ENCODE measurements at regions not wholly inside any gene's neighbourhood (a gene's known extent, or its start where the extent isn't known, plus 50 kb on each side); places are given as distances from the start of the nearest gene placed in this dataset.
"Not testable (repeated sequence)": the region's sequence is repeated elsewhere in the genome, so short reads cannot be mapped to it uniquely, and the experiment has no call there.

DNA sequence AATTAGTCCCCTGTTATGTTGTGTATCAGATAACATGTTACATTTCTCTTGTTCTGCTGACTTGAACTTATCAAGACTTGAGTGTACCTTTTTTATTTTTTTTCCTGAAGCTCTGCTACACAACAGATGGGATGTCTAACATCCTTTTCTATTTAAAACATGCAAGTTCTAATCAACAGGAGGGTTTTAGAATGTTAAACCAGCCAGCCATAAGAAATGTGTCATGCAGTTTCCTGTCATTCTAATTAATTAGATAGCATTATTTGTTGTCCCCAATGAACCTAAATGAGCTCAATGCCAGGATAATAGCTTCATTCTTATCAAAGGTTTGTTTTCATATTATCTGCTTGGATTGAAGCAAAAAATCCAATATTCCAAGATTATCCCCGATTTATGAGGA, 958.2 kb downstream of the PCDH7 start:
- DNase-seq = no peak

DNA sequence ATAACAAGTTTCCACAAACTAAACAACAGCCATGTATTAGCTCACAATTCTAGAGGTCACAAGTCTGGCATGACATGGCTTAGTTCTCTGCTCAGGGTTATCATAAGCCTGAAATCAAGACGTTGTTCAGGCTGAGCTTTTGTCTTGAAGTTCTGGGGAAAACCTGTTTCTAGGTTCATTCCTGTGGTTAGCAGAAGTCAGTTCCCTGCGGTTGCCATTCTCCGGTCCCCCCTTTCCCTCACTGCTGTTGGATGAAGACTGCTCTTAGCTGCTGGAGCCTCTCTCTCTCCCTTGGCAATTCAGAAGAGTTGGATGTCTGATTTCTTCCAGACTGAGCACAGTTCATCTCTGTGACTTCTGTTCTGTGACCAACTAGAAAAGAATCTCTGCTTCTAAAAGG, 962.6 kb downstream of the PCDH7 start:
- DNase-seq = no peak

DNA sequence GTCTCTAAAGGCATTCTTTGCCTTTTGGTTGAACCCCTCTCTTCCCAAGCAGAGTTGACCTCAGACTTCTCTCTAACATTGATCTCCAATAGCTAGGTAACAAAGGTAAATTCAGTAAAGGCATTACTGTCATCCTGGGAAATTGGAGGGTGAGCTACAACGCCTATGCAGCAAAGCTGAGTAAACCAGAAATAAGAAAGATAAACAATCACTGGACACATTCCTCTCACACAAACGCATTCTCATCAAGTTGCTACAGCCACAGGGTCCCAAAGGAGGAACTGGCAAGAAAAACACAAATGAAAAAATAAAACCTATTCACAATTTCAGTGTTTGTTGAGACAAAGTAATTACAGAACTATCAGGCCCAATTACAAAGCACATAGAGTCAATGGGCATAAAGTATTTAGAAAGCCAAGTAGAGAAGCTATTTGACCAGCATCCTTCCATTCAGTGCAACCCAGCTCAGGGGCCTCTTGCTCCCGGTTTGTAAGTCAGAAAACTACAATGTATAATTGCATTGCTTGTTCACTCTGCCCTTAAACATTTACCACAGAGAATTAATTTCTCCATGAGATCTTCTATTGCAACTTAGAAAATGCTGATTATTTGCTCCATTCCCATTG, 967.7 kb downstream of the PCDH7 start:
- DNase-seq = no peak

DNA sequence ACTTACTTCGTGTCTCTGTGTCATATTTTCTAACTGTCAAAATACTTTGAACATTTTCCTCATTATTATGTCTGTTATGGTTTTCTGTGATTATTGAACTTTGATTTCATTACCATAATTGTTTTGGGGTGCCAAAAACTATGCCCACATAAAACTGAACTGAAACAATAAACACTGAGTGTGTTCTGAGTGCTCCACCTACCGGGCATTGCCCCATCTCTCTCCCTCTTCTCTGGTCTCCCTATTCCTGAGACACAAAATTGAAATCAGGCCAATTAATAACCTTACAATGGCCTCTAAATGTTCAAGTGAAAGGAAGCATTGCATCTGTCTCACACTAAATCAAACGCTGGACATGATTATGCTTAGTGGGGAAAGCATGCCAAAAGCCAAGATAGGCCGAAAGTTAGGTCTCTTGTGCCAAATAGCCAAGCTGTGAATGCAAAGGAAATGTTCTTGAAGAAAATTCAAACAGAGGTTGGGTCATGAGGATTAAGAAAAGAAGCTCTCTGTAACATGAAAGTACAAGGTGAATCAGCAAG, 972.3 kb downstream of the PCDH7 start:
- no peak for DNase-seq

DNA sequence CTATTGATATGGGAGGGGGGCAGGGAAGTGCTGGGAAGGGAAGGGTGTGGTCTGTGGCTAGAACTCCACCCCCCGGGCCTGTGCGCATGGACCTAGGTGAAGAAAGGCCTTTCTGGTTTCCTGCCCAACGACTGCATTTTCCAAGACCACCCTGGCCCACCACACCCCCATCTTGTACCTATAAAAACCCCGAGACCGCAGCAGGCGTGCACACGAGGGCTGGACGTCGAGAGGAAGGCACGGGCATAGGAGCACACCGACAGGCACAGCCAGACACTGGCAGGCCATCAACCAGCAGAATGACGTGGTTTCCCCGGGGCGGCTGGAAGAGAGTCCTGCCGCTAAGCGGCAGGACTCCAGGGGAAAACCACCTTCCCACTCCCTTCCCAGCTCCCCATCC, 981.1 kb downstream of the PCDH7 start:
- DNase-seq = no peak

DNA sequence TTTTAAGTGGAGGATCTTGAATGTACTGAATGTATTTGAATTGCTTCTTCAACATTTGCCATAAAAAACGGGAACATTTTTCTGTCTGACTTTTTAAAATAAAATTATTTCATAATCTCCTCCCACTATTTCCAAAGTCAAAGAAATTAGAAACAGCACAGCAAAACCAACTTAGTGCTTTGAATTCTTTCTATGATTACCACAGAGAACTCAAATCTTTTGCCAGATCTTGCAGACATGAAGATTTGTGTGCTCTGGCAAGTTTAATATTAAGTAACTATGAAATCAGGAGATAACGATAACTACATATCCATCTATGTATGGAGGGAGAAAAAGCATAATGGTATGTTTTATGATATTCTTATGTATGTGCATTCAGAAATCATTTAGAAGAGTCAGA, 982.2 kb downstream of the PCDH7 start:
- no peak for DNase-seq

DNA sequence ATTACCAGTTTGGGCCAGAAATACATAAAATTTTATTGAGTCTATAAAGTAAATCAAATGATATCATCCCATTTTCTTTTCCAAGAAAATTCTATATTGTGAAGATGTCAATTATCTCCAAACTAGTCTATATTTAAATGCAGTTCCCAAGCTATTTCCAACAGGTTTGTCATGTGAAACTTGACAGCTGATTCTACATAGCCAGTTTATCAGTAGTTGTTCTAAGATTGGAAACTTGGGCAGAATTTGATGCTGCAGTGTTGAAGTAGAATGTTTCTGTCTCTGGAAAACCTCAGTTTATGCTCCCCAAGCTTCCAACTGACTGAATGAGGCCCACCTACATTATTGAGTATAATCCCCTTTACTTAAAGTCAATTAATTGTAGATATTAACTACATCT, 994.1 kb downstream of the PCDH7 start:
- DNase-seq = no peak

DNA sequence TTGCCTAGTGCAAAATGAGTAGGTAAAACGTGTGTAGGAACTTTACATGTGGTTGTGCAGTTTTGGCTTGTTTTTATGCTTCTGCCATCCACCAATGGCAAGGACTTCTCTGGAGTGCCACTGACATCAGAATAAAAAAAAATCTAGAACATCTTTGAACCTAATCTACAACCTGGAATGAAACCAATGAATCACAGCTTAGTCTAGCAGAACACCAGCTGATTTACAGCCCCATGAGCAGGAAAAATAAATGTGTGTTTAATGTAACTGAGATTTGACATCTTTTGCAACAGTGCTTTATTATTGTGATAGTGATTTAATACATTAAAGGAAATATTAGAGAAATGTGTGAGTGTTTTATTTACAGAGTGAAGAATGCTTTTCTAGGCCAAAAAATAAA, 995.1 kb downstream of the PCDH7 start:
- no peak for DNase-seq

DNA sequence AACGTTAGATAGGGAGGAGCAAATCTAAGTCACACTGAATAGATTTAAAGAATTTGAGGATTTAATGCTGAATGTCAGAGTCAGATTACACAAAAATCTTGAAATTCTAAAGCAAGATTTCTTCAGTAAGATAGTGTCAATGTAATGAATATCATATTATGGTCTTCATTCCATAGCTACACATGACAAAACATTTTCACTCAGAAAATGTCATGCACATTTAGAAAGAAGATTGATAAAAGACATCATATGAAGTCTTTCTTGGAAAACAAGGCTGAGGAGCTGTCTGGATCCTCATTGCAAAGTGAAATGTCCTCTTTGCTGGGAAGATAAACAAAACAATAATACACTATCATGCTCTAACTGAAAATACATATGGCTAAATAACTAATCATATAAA, 1006.9 kb downstream of the PCDH7 start:
- DNase-seq = no peak

DNA sequence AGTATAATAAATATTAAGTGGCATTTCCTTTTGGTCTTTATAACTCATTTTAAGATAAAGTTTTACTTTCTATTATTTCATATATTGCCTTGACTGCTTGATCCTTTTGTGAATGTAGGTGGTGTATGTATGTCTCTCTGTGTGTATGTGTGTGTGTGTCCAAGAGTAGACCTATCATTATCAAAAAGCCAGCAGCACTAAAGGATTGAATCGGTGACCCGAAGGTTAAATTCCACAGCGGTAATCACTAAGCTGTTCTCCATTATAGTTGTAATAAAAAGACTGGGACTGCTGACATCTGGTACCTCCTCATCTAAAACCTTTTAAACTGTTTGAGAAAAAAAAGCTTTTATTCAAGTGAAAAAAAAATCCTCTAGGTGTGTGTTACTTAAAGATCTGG, 1014.8 kb downstream of the PCDH7 start:
- DNase-seq = no peak

DNA sequence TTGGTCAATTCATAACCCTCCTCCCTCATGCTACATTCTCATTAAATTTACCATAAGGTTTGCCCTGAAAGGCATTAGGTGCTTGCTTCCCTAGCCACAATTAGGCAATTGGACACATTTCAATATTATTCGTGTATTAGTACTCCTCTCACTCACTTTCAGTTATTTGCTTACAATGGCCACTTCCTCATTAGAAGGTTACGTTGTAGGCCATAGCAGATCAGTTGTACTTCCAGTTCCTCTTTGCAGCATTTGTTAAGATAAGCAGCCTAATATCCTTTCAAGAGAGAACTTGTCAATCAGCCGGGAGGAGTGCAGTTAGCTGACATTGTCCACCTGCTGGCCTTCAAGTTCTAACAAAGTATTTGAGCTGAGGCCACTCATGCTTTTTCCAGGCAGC, 1017.2 kb downstream of the PCDH7 start:
- no peak for DNase-seq

DNA sequence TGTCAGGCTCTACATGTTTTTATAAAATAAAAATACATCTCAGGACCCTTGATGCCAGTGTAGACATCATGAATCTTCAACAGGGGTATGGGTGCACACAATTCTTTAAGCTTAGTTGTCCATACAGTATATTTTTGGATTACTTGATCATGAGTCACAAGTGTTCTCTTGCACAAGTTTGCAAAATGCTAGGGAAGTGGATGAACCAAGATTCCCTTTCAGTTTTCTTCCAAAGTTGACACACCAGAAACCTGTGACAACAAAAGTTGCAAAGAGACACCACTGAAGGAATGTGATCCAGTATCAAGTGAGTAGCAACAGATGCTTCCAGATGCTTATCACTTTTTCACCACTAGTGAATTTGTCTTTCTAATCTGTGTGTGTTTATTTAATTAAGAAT, 1021.2 kb downstream of the PCDH7 start:
- no peak for DNase-seq

DNA sequence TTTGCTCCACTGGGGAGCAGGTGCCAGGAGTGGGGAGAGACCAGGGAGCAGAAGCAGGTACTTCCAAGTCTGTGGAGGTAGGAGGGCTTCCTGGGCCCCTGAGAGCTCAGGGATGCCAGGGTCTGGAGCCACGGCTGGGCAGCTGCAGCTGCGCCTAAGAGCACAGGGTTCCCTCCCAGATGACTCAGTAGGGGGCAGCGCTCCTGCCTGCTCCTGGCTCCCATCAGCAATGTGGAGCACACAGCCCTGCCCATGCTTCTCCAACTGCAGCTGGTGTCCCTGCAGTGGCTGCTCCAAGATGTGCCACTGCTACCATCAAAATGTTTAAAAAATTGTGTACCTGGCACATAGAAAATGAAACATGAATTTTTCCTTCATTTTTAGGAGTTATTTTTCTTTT, 1028.2 kb downstream of the PCDH7 start:
- DNase-seq = no peak

DNA sequence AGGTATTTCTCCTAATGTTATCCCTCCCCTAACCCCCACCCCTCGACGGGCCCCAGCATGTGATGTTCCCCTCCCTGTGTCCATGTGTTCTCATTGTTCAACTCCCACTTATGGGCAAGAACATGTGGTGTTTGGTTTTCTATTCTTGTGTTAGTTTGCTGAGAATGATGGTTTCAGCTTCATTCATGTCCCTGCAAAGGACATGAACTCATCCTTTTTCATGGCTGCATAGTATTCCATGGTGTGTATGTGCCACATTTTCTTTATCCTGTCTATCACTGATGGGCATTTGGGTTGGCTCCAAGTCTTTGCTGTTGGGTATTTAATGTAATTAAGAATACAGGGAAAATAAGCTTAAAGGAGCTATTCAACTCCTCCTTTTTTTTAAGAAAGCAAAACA, 1030.4 kb downstream of the PCDH7 start:
- DNase-seq = not testable (repeated sequence)

DNA sequence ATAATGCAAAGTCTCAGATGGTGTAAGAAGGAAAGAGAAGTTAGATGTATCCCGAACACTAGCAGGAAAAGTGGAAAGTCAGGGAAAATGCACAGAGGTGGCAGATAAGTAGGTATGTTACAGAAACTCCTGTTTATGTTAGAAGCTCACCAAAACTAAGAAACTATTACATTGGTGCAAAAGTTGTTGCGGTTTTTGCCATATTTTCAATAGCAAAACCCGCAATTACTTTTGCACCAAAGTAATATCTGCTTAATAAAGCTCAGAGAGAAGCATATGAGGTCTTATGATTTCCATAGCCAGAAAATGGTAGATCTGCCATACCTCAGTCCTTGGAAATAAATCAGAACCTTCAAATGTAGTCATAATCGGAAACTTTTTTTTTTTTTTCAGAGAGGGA, 1035.6 kb downstream of the PCDH7 start:
- DNase-seq = no peak

DNA sequence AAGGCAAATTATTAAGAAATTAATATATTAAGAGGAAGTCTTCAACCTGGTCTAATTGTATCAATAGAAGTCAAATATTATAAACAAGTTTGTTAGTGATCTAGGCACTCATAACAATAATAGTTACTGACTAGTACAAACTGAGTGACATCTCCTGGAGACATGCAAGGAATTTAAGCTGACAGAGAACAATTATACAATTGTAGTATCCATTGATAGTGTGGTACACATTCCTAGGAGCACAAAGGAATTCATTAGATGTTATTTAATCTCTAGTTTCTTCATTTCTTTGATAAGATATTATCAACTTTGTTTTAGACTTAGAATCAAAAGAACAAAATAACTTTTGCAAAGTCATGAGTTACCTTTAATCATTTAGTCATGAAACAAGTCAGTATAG, 1048.6 kb downstream of the PCDH7 start:
- no peak for DNase-seq

DNA sequence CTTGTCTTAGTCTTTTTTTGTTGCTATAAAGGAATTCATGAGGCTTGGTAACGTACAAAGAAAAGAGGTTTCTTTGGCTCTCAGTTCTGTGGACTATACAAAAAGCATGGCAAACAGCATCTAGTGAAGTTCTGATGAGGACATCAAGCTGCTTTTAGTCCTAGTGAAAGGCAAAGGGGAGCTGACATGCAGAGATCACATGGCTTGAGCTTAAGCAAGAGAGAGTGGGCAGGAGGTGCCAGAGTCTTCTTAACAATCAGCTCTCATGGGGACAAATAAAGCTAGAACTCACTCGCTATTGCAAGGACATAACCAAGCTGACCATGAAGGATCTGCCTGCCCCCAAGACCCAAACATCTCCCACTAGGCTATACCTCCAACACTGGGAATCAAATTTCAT, 1063.1 kb downstream of the PCDH7 start:
- no peak for DNase-seq

DNA sequence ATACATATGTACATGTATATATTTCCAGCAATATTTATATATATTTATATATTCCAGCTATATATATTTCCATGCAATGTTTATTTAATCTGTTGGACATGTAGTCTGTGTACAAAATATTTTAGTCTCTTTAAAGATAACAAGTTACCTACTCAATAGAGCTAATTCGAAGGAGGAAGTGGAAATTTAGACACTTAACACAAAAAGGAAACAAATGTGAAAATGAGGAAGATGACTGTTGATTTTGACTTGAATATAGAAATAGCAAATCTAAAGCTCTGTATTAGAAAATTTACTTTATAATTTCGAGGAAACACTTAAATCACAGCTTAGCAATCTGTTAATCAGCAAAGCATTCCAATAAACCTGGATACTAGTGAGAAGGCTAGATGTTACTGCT, 1064.4 kb downstream of the PCDH7 start:
- no peak for DNase-seq

DNA sequence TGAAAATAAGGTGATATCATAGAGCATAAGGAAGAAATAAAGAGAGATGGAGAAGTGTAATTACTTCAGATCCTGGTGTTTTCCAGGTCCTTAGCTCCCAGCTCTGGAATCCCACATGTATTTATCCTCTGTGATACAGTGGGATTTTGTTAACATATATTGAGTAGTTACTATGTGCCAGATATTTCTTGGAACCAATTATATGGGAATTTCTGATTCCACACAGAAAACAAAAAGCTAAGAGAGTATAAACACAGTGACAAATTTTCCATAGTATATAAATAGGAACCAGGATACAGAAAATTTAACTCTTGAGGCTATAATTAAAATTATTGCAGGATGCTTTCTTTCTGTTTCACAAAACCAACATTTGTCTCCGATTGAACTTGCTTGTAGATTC, 1067.5 kb downstream of the PCDH7 start:
- DNase-seq = no peak

DNA sequence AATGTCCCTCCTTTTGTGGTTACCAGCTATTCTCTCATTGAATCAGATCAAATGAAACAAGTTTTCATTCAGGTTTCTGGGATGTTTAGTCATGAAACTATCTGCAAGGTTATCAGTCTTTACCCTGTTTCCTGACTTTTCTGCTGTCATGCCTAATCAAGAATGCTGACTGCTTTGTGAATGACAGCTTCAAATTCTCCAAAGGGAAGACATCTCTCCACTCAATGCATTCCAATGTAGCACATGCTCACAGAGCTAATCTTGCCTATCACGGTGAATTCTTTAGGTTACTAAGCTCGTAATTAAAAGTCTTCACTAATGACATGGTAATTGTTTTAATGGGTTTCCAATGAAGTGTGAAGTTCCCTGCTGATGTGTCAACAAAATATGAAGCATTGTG, 1068.5 kb downstream of the PCDH7 start:
- DNase-seq = no peak

DNA sequence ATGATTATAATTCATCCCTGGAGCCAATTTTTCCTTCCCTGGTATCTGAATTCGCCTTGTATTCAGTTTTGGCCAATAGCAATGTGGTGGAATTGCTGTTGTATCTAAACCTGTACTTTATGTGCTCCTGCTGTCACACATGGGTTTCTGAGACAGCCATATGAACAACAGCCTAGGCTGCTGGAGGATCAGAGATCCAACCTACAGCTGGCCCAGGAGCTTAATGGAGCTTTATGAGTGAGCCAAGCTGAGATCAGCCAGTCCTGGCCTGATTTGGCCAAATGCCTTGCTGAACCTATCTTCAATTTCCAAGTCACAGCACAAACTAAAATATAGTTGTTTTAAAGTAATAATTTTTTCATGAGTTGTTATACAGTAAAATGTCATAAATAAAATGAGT, 1071.5 kb downstream of the PCDH7 start:
- DNase-seq = no peak

DNA sequence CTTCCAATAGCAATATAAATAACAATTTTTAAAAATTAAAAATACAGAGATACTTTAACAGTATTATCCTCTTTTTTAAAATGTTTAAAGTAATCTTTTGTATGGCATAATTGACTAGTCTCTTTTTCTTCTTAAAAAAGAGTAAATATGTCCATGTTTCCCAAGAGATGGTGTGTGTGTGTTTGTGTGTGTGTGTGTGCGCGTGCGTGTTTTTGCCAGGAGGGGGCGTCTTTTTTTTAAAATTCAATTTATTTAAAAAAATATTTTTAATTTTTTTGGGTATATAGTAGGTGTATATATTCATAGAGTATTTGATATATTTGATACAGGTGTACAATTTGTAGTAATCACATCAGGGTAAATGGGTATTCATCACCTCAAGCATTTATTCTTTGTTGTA, 1073.7 kb downstream of the PCDH7 start:
- no peak for DNase-seq

DNA sequence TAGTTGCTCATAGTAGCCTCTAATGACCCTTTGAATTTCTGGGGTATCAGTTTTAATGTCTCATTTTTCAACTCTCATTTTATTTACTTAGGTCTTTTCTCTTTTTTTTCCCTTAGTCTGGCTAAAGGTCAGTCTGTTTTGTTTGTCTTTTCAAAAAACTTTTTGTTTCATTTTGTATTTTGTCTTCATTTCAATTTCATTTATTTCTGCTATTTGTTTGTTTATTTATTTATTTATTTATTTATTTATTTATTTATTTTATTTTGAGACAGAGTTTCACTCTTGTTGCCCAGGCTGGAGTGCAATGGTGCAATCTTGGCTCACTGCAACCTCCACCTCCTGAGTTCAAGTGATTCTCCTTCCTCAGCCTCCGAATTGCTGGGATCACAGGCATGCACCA, 1076.9 kb downstream of the PCDH7 start:
- not testable (repeated sequence) for DNase-seq

DNA sequence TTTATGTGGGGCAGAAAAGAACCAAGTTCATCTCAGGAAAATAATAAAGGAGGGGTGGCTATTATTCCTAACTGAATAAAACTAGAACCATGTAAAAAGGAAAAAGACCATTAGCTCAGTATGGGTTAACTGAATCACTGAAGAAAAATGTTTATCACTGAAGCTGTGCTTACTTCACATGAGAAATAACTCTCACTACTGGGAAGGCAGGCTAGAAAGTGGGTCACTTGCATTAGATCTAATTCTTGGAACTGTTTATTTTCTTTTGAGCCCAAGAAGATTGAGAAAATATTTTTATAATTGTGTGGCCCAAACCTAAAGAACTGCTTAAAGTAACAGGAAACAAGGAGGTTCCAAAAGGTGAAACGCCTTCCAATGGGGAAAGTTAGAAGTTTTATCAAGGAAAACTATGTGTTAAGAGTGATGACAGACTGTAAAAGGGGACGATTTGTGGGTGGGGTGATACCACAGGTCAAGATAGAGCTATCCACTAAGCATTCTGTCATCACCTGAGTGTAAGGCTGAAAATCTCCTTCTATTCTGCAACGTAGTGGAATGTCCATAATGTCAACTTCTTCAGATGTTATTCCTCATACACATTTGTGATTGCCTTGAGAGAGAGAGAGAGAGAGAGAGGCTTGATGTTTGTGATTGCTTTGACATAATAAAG, 1083.5 kb downstream of the PCDH7 start:
- no peak for DNase-seq

DNA sequence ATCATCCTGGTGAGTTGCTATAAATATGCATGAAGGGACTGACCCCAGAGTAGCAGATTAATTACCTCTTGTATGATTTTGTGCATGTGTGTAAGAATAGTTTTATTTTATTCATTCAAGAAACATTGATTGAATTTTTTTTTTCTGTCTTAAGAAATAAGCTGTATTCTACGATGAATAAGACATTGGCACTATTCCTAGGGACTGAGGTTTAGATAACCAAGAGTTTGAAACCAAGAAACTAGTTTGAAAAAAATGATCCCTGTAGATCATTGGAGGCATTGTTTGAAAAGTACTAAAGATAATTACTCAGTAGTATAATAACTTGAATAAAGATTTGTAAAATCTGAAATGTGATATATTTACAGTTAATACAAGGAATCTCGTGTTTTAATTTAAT, 1086.9 kb downstream of the PCDH7 start:
- DNase-seq = no peak

Data from NCI-H2029 treated with DMSO at 0.1 percent for 48 hours (cell line).